Esophagus squamous epithelium (tissue), 5 donors: ENCODE measurements at regions not wholly inside any gene's neighbourhood (a gene's known extent, or its start where the extent isn't known, plus 50 kb on each side); places are given as distances from the start of the nearest gene placed in this dataset.

Experiments
- DNase-seq: peaks from one replicate; lab custom pipeline; 2025; lab: John Stamatoyannopoulos, UW
- H3K27ac ChIP-seq, 4 donors: fragments of 200-600 bp; sonication (generic); one replicate each; pipeline ENCODE4 v1.5.1; 2016 to 2019; ENCODE audit warnings: mild to moderate bottlenecking in 1 of 4
- H3K27me3 ChIP-seq, 4 donors: fragments of 200-600 bp; sonication (generic); 1 replicate in 3 of 4; 2 replicates in 1 of 4; pipeline versions ENCODE4 v1.5.1 to v1.6.0; 2017 to 2021; ENCODE audit warnings: antibody characterized with exemption in 1 of 4
- H3K36me3 ChIP-seq, 3 donors: fragments of 200-600 bp; sonication (generic); one replicate each; pipeline ENCODE4 v1.5.1; 2016 to 2019
- H3K4me1 ChIP-seq, 3 donors: fragments of 200-600 bp; sonication (generic); one replicate each; pipeline ENCODE4 v1.5.1; 2017 to 2019
- H3K4me3 ChIP-seq, 4 donors: fragments of 200-600 bp; sonication (generic); 1 replicate in 3 of 4; 2 replicates in 1 of 4; pipeline ENCODE4 v1.5.1; 2016 to 2019; ENCODE audit warnings: mild to moderate bottlenecking in 2 of 4, moderate library complexity in 1 of 4
- H3K9me3 ChIP-seq, 3 donors: fragments of 200-600 bp; sonication (generic); one replicate each; pipeline ENCODE4 v1.5.1; 2016 to 2019
- CTCF ChIP-seq, 6 experiments: fragments of 450-650 bp in 4 of 6; fragments of 200-600 bp in 2 of 6; sonication (generic) in 2 of 6; IDR thresholded peaks; one replicate each; pipeline ENCODE4 v1.5.1; 2016 to 2019; ENCODE audit warnings: antibody characterized with exemption in 6 of 6, mild to moderate bottlenecking in 4 of 6, moderate library complexity in 4 of 6
- POLR2A ChIP-seq, 4 donors: fragments of 450-650 bp; IDR thresholded peaks; one replicate each; pipeline ENCODE4 v1.6.1; 2017; ENCODE audit warnings: antibody characterized with exemption in 4 of 4, mild to moderate bottlenecking in 4 of 4, moderate library complexity in 3 of 4
- WGBS, 2 donors: methylation state at CpG; one replicate each; pipeline ENCODE4 v1.1.5; 2018; 5-methylcytosine and 5-hydroxymethylcytosine counted together
- intact Hi-C: fragments of 100-400 bp; cut with DNase I; formaldehyde crosslinking; loops from one replicate; pipeline ENCODE4 v1.15.0; 2022
- donor health status: DM: yes; HTN: yes; CAD: no.

GRCh38 chr3:56851966-56852884 lies 50.5 kb upstream of the ARHGEF3 start:
- Histone ChIP-seq H3K27me3 (no peaks in the 10 kb centered on the region), H3K9me3 (no peaks in the 10 kb centered on the region), H3K4me1 (peaks cover 7 to 54% (median 23%) of the 10 kb centered on the region in 3 donors), H3K27ac (peak overlapping the region in 3 of 4 donors; percentile 30 to 62 (median 51)), H3K4me3 (no peak overlapping the region), H3K36me3 (no peaks in the 10 kb centered on the region)
- 28 to 53% methylated on average over 9 of the region's 9 CpGs for WGBS, 2 donors
- TF ChIP-seq POLR2A (IDR thresholded peaks at IDR 0.05) (no peak), CTCF (IDR thresholded peaks at IDR 0.05) (no peak)
- intact Hi-C loops: no loop called here
- no peak for DNase-seq
